Gastrocnemius medialis (tissue), 4 donors: ENCODE measurements at regions not wholly inside any gene's neighbourhood (a gene's known extent, or its start where the extent isn't known, plus 50 kb on each side); places are given as distances from the start of the nearest gene placed in this dataset.

Experiments used
- CTCF ChIP-seq, 5 experiments: fragments of 450-650 bp in 3 of 5; fragments of 200-600 bp in 2 of 5; sonication (generic) in 2 of 5; IDR thresholded peaks in 4 of 5; conservative IDR thresholded peaks in 1 of 5; 1 replicate in 4 of 5; 2 replicates in 1 of 5; pipeline ENCODE4 v1.5.1; 2016 to 2019; ENCODE audit warnings: antibody characterized with exemption in 5 of 5, mild to moderate bottlenecking in 3 of 5, moderate library complexity in 3 of 5
- POLR2A ChIP-seq, 2 donors: fragments of 450-650 bp; IDR thresholded peaks; one replicate each; pipeline ENCODE4 v1.6.1; 2017; ENCODE audit warnings: antibody characterized with exemption in 2 of 2, mild to moderate bottlenecking in 2 of 2, moderate library complexity in 2 of 2

DNA sequence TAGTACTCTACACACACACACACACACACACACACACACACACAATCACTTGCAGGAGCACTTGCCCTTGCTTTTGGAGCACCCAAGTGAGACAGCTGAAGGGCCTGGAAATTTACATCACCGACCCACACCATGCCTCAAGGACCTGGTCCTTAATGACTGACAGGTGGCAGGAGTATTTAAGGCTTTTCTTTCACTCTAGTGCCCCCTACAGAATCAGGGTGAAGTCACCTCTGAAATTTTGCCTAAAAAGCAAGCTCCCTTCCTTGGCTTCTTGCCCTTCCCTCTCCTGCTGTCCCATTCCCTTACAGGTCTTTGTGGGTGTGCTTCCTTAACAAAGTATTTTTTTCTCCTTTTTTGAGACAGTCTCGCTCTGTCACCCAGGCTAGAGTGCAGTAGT, 353.5 kb upstream of the IRAK1BP1 start:
- TF ChIP-seq POLR2A (IDR thresholded peaks at IDR 0.05) (no peak), CTCF (IDR thresholded peaks at IDR 0.05 in 4 of 5, conservative IDR thresholded peaks at IDR 0.05 in 1 of 5) (no peak)
